ENCODE measurements at regions not wholly inside any gene's neighbourhood (a gene's known extent, or its start where the extent isn't known, plus 50 kb on each side); places are given as distances from the start of the nearest gene placed in this dataset.

DNA sequence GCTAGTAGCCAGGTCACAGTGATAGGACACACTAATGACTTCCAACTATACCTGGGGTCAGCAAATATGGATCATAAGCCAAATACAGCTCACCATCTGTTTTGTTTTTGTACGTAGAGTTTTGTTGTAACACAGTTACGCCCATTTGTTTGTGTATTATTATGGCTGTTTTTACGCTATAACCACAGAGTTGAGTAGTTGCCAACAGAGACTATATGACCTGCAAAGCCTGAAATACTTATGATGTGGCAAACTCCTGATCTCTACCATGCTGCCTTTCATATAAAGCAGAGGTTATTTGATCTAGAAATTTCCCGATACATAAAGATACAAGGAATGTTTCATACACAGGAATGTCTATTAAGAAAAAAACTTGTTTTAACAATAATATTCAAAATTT, 152.2 kb downstream of the HNMT start:
- DNase-seq (ENCODE audit: insufficient read length, low spot score) (no peak), FAIRE-seq (no peak)

DNA sequence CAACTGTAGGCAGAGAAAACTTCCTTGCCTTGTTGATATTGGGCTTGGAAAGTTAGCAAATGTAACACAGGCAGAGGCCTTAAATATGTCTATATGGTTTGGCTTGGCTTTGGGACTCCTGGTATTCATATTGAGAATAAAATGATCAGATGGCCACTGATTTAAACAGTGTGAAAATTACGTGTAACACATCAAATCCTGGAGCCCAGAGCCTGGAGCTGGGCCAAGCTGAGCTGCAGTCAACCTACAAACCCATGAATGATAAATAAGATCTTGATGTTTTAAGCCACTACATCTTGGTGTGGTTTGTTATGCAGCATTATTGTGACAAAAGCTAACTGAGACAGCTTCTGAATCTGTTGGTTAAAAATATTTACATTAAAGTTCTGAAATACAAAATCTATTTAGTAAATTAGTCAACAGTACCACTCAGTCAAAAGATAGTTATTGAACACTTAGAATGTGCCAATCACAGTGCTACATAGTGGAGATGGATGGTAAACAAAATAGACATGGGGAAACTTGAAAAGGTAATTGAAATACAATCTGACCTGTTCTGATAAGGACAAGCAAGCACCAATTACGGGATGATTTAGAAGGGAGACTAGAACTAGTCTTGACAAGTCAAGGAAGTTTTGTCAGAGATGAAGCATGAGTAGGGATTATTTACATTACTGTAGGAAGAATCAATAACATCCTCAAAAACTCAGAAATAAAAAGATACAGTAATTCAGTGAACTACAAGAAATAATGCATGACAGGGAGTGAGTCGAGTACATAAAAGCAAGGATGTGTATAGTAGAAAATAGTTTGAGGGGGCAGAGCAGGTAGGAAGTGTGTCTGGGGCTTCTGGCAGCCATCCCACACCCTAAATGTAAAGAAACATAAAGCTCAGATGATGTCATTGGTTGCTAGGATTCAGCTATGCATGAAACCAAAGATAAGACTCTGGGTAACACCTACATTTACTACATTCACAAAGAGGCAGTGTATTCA, 157.7 kb downstream of the HNMT start:
- FAIRE-seq: no peak
- no peak for TF ChIP-seq POLR2A (IDR thresholded peaks at IDR 0.05; ENCODE audit: low read depth, low read length)
- DNase-seq (ENCODE audit: insufficient read length, low spot score): no peak

More for the DNA sequence above, 152.2 kb downstream of the HNMT start:
- TF ChIP-seq POLR2A (IDR thresholded peaks at IDR 0.05; ENCODE audit: low read depth, low read length): no peak

DNA sequence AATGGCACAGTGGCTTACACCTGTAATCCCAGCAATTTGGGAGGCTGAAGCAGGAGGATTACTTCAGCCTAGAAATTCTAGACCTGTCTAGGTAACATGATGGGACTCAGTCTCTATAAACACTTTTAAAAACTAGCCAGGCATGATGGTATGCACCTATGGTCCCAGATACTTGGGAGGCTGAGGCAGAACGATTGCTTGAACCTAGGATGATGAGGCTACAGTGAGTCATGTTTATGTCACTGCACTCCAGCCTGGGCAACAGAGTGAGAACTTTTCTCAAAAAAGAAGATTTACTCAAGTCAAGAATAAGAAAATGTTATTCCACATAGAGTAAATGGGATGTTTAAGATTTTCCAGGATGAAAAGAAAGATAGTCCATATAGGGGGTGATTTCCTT, 158.6 kb downstream of the HNMT start:
- FAIRE-seq (peak; percentile 78), DNase-seq (ENCODE audit: insufficient read length, low spot score) (no peak)
- TF ChIP-seq POLR2A (IDR thresholded peaks at IDR 0.05; ENCODE audit: low read depth, low read length): no peak

DNA sequence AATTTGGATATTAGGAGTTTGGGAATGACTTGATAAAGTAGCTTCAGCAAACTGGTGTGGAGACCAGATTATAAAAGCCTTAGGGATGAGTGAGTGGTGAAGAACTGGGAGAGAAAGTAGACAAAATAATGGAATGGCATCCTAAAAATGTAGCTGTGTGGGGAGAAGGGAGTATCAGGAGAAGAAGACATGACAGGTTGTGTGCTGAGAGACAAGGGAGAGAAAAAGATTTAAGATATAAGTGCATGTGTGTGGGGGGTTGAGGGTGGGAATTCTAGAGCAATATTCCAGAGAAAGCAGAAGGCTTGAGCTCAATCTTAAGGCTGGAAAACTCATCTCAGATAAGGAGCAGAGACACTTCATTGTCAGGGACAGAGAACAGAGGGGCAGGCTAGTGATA, 159.5 kb downstream of the HNMT start:
- no peak for FAIRE-seq
- no peak for DNase-seq (ENCODE audit: insufficient read length, low spot score)
- TF ChIP-seq POLR2A (IDR thresholded peaks at IDR 0.05; ENCODE audit: low read depth, low read length): no peak

DNA sequence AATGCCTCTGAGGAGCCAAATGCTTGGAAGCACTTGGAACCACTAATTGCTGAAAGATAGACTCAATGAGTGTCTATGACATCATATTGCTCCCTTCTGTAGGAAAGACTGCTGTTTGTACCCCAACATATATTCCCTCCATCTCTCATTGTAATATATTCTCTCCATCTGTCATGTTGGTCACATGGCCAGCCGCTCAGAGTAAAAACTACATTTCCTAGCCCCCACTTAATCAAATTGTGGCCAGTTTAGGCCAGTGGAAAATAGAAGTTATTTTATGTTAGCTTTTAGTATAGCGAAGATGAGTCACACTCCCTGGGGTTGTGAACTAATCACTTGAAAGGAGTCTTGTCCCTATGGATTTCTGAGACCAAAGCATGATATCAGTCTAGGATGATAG, 160.2 kb downstream of the HNMT start:
- peak; percentile 30 for FAIRE-seq
- DNase-seq (ENCODE audit: insufficient read length, low spot score): no peak
- TF ChIP-seq POLR2A (IDR thresholded peaks at IDR 0.05; ENCODE audit: low read depth, low read length): no peak

DNA sequence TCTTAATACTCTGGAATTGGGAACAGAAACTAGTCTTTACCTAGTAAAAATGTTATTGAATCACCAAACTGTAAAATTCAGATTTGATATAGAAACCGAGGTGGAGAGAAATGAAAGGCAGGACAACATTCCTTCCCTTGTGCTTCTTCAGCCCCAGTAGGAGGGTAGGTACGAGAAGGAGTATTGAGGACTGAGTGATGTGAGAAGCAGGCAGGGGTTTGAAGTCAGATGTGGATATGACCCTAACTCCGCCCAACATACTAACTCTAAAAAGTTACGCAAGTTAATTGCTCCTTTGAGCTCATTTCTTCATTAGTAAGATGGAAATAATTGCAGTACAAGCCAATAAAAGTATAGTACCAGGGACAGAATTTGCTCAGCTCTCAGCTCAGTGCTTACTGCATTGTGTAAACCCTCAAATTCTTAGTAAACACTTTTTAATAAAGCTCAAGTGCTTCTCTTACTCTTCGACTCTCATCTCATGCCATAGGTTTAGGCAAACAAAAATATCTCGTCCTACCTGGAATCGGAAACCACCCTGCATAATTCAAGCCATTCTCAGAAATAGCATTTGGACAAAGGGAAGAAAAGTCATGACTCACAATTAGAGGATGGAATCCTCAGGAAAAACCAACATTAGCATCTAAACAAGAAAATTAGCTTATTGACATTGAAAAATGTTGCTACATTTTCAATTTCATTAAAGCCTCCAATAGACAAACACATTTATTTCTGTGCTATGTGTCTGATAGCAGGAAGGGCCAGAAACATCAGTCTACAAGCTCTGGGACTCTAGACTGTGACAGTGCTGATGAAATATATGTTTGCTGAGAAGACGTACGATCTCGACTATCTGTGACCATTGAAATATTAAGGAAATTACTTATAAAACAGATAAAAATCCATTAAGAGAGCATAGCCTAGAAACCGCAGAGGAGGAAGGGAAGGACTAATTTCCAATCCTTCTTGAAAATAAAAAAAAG, 161.3 kb downstream of the HNMT start:
- TF ChIP-seq POLR2A (IDR thresholded peaks at IDR 0.05; ENCODE audit: low read depth, low read length): no peak
- FAIRE-seq (no peak), DNase-seq (ENCODE audit: insufficient read length, low spot score) (no peak)

DNA sequence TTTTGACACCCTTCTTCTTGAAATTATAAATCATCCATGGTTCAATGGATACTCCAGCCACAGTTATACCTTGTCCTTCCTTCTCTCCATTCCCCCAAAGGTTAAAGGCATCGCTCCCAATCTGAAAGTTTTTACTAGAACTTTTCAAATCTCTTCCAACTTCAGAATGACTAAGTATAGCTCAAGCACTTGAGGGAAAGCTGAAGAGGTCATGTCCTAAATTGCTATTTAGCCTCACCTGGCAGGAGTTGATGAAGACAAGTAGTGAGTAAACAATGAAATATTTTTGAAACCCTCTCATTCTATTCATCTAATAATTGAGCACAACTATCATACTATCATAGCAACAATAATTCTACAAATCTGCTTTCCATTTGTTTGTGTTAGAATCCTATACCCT, 167.8 kb downstream of the HNMT start:
- DNase-seq (ENCODE audit: insufficient read length, low spot score) (no peak), FAIRE-seq (no peak)
- TF ChIP-seq POLR2A (IDR thresholded peaks at IDR 0.05; ENCODE audit: low read depth, low read length): no peak

DNA sequence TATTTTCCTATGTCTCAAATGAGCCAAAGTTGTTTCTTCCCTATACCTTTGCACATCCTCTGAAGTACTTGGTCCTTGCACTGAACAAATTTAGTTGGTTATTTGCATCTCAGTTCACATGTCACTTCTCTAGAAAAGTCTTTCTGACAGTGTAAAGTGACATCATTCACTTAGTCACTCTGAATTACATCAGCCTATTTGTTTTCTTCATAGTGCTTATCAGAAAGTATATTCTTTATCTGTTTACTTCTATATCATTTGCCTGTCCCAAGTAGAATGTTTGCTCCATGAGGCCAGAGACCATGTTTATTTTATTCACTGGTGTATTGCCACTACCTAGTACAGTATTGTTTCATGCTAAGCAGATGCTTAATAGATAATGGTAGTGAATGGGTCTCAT, 173.7 kb downstream of the HNMT start:
- no peak for TF ChIP-seq POLR2A (IDR thresholded peaks at IDR 0.05; ENCODE audit: low read depth, low read length)
- FAIRE-seq: no peak
- DNase-seq (ENCODE audit: insufficient read length, low spot score): no peak

DNA sequence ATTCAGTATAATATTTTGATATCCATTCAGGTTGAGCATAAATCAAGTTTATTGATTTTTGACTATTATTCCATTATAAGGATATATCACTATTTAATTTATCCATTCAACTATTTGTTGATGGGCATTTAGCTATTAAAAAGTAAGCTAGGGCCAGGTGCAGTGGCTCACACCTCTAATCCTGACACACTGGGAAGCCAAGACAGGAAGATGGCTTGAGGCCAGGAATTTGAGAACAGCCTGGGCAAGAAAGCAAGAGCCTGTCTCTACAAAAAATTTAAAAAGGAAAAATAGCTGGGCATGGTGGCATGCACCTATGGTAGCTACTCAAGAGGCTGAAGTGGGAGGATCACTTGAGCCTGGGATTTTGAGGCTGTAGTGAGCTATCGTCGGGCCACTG, 183.5 kb downstream of the HNMT start:
- FAIRE-seq: no peak
- TF ChIP-seq POLR2A (IDR thresholded peaks at IDR 0.05; ENCODE audit: low read depth, low read length): no peak
- DNase-seq (ENCODE audit: insufficient read length, low spot score): no peak

DNA sequence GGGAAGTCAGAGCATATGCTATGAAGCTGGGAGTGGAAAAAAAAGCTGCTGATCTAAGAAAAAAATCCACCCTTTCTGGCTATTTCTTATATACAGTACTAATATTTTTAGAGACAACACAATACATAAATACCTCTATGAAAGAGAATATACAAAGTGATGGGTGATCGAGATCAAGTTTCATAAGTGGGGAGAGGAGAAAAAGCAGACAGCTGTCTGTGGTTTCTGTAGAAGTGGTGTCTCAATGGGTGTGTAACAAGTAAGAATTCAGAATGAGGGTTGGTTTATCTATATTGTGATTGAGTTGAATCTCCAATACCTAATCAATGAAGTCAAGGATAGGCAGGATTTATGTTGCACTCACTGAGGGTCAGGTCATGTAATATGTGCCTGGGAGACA, 191.0 kb downstream of the HNMT start:
- no peak for DNase-seq (ENCODE audit: insufficient read length, low spot score)
- FAIRE-seq: no peak
- TF ChIP-seq POLR2A (IDR thresholded peaks at IDR 0.05; ENCODE audit: low read depth, low read length): no peak

DNA sequence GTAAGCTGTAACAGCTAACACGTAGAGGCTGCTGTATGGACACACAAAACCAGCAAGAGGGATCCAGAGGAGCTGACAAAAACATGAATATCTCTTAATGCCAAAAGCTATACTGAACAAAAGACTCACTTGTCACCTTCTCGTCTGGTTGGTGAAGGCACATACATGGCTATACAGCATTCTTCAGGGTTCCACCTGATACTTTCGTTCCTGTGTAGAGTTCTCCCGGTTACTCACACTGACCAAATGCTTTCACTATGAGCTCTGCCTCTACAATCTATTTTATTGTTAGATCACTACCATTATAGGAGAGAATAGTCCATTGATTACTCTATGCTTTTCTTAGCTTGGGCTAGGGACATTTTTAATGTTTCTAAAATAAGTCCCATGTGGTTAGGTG, 193.1 kb downstream of the HNMT start:
- peak; percentile 60 for FAIRE-seq
- no peak for TF ChIP-seq POLR2A (IDR thresholded peaks at IDR 0.05; ENCODE audit: low read depth, low read length)
- no peak for DNase-seq (ENCODE audit: insufficient read length, low spot score)

DNA sequence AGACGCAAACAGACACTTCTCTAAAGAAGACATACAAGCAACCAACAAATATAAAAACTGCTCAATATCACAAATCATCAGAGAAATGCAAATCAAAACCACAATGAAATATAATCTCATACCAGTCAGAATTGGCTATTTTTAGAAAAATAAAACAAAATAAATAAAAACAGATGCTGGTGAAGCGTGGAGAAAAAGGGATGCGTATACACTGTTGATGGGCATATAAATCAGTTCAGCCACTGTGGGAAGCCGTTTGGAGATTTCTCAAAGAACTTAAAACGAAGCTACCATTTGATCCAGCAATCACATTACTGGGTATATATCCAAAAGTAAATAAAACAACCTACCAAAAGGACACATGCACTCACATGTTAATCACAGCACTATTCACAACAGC, 206.2 kb downstream of the HNMT start:
- FAIRE-seq: no peak
- no peak for DNase-seq (ENCODE audit: insufficient read length, low spot score)
- TF ChIP-seq POLR2A (IDR thresholded peaks at IDR 0.05; ENCODE audit: low read depth, low read length): no peak

DNA sequence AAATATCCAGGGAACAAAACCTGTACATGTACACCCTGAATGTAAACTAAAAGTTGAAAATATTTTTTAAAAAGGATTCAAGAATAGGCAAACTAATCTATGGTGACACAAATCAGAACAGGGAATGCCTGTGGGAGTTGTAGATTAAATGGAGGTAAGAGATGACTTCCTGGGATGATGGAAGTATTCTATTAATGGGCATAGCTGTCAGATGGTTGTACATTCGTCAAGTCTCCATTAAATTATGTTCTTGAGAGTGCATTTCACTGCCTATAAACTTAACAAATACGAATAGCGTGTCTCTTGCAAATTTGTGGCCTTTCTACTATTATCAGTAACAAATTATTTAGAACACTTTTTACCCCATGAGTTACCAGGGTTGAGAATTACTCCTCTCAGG, 207.0 kb downstream of the HNMT start:
- TF ChIP-seq POLR2A (IDR thresholded peaks at IDR 0.05; ENCODE audit: low read depth, low read length): no peak
- no peak for DNase-seq (ENCODE audit: insufficient read length, low spot score)
- no peak for FAIRE-seq

DNA sequence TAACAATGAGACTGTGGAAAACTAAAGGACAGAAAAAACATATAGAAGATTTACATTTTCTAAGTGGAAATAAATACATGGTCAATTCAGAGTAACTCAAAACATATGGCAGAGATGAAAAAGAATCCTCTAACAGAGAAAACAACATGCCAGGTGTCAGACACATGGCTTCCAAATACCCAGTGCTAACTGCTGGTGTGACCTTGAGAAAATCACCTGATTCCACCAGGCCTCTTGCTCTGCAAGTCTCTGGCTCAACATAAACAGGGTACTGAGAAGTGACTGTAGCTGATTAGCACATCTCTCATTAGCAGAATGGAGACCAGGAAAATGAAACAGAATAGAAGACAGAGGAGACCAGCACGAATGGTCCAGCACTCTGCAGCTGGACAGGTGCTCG, 210.8 kb downstream of the HNMT start:
- DNase-seq (ENCODE audit: insufficient read length, low spot score) (no peak), FAIRE-seq (no peak)
- no peak for TF ChIP-seq POLR2A (IDR thresholded peaks at IDR 0.05; ENCODE audit: low read depth, low read length)
